Neural cell (in vitro differentiated cells): ENCODE measurements at regions not wholly inside any gene's neighbourhood (a gene's known extent, or its start where the extent isn't known, plus 50 kb on each side); places are given as distances from the start of the nearest gene placed in this dataset.

Experiments used
- REST ChIP-seq: IDR thresholded peaks from 2 replicates; pipeline ENCODE4 v1.6.1; 2012; ENCODE audit warnings: borderline replicate concordance
- TF ChIP-seq, protein P1 (sequence below): fragments of 450-650 bp; IDR thresholded peaks from 2 replicates; pipeline ENCODE4 v1.5.1; 2014; ENCODE audit warnings: antibody characterized with exemption, mild to moderate bottlenecking, moderate library complexity; ENCODE audit not compliant: poor library complexity, severe bottlenecking

- TF ChIP-seq, protein P1, sequence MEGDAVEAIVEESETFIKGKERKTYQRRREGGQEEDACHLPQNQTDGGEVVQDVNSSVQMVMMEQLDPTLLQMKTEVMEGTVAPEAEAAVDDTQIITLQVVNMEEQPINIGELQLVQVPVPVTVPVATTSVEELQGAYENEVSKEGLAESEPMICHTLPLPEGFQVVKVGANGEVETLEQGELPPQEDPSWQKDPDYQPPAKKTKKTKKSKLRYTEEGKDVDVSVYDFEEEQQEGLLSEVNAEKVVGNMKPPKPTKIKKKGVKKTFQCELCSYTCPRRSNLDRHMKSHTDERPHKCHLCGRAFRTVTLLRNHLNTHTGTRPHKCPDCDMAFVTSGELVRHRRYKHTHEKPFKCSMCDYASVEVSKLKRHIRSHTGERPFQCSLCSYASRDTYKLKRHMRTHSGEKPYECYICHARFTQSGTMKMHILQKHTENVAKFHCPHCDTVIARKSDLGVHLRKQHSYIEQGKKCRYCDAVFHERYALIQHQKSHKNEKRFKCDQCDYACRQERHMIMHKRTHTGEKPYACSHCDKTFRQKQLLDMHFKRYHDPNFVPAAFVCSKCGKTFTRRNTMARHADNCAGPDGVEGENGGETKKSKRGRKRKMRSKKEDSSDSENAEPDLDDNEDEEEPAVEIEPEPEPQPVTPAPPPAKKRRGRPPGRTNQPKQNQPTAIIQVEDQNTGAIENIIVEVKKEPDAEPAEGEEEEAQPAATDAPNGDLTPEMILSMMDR, result no peak
- TF ChIP-seq REST, result no peak
Observed at GRCh38 chr3:72681598-72681997, 166.6 kb downstream of the SHQ1 start.
